DOHH2 (cell line): ENCODE measurements at regions not wholly inside any gene's neighbourhood (a gene's known extent, or its start where the extent isn't known, plus 50 kb on each side); places are given as distances from the start of the nearest gene placed in this dataset.

Experiments used
- H3F3A ChIP-seq: fragments of 200-600 bp; sonication (generic), shearing (Covaris generic); 2 replicates; pipeline ENCODE4 v1.6.0; 2016; ENCODE audit warnings: antibody characterized with exemption, mild to moderate bottlenecking; ENCODE audit not compliant: control insufficient read depth, insufficient read depth
- H3K27ac ChIP-seq: fragments of 200-600 bp; sonication (generic); 2 replicates; pipeline ENCODE4 v1.5.1; 2014; ENCODE audit warnings: low read depth, mild to moderate bottlenecking, low read length, moderate library complexity
- H3K27me3 ChIP-seq: fragments of 200-600 bp; sonication (generic); 2 replicates; pipeline ENCODE4 v1.6.1; 2014; ENCODE audit warnings: mild to moderate bottlenecking, low read length, mixed read lengths; ENCODE audit not compliant: control insufficient read depth
- H3K36me3 ChIP-seq: fragments of 200-600 bp; sonication (generic); 2 replicates; pipeline ENCODE4 v1.6.1; 2014; ENCODE audit warnings: mild to moderate bottlenecking, low read length, moderate library complexity, mixed read lengths; ENCODE audit not compliant: control insufficient read depth
- H3K4me1 ChIP-seq: fragments of 200-600 bp; sonication (generic); 2 replicates; pipeline ENCODE4 v1.6.1; 2014; ENCODE audit warnings: mild to moderate bottlenecking, low read length, mixed read lengths; ENCODE audit not compliant: control insufficient read depth
- H3K4me2 ChIP-seq: fragments of 200-600 bp; sonication (generic); 2 replicates; pipeline ENCODE4 v1.6.0; 2014; ENCODE audit warnings: mild to moderate bottlenecking, low read length, moderate library complexity
- H3K4me3 ChIP-seq: fragments of 200-600 bp; sonication (generic); 2 replicates; pipeline ENCODE4 v1.5.1; 2014; ENCODE audit warnings: mild to moderate bottlenecking, low read length, mixed read lengths
- H3K79me2 ChIP-seq: fragments of 200-600 bp; sonication (generic); 2 replicates; pipeline ENCODE4 v1.6.1; 2014; ENCODE audit warnings: mild to moderate bottlenecking, low read length, mixed read lengths; ENCODE audit not compliant: control insufficient read depth
- H3K9me2 ChIP-seq: fragments of 200-600 bp; sonication (generic); replicated peaks from 2 replicates; pipeline ENCODE4 v1.6.1; 2014; ENCODE audit warnings: mild to moderate bottlenecking, low read length, mixed read lengths; ENCODE audit not compliant: control insufficient read depth
- H3K9me3 ChIP-seq: fragments of 200-600 bp; sonication (generic); 2 replicates; pipeline ENCODE4 v1.6.1; 2014; ENCODE audit warnings: antibody characterized with exemption, low read length, mixed read lengths; ENCODE audit not compliant: control insufficient read depth, insufficient read depth
- H4K20me1 ChIP-seq: fragments of 200-600 bp; sonication (generic); 2 replicates; pipeline ENCODE4 v1.6.0; 2014; ENCODE audit warnings: low read depth, mild to moderate bottlenecking, antibody characterized with exemption, low read length, moderate library complexity; ENCODE audit not compliant: control insufficient read depth, insufficient read depth
- EZH2phosphoT487 ChIP-seq: fragments of 200-600 bp; sonication (generic); IDR thresholded peaks from 2 replicates; pipeline ENCODE4 v1.6.1; 2017; ENCODE audit warnings: borderline replicate concordance, mild to moderate bottlenecking, antibody characterized with exemption, low read length, moderate library complexity, mixed read lengths
- TF ChIP-seq, protein P1 (sequence below): fragments of 200-600 bp; sonication (generic); IDR thresholded peaks from one replicate; pipeline ENCODE4 v1.5.1; 2014; ENCODE audit warnings: antibody characterized with exemption, mild to moderate bottlenecking, low read depth, low read length; ENCODE audit not compliant: poor library complexity, severe bottlenecking

DNA sequence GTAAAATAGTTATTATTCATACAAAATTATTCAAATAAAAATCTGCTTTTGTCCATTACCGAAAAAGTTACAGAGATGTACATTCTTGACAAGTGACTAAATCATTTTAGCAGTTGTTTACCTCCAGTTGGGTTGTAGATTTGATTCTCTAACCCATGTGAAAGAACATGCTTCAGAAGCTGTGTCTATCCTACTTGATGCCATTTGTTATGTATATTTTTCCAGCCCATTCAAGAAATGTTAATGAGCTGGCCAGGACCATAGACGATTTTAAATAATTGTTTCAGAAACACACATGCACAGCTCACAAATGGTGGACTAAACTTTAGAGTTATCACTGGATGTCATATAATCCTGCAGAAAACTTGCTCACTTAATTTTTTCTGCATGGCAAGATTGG, 391.1 kb upstream of the REG3G start:
- Histone ChIP-seq H4K20me1 (no peaks in the 10 kb centered on the region), H3K79me2 (no peaks in the 10 kb centered on the region), H3K27ac (no peak overlapping the region), H3K9me2 (no peaks in the 10 kb centered on the region), H3F3A (no peaks in the 10 kb centered on the region), H3K36me3 (no peaks in the 10 kb centered on the region), H3K4me2 (no peak overlapping the region), H3K27me3 (no peaks in the 10 kb centered on the region), H3K4me1 (no peaks in the 10 kb centered on the region), H3K9me3 (no peaks in the 10 kb centered on the region), H3K4me3 (no peak overlapping the region)
- TF ChIP-seq EZH2phosphoT487 = no peak
- TF ChIP-seq, protein P1, sequence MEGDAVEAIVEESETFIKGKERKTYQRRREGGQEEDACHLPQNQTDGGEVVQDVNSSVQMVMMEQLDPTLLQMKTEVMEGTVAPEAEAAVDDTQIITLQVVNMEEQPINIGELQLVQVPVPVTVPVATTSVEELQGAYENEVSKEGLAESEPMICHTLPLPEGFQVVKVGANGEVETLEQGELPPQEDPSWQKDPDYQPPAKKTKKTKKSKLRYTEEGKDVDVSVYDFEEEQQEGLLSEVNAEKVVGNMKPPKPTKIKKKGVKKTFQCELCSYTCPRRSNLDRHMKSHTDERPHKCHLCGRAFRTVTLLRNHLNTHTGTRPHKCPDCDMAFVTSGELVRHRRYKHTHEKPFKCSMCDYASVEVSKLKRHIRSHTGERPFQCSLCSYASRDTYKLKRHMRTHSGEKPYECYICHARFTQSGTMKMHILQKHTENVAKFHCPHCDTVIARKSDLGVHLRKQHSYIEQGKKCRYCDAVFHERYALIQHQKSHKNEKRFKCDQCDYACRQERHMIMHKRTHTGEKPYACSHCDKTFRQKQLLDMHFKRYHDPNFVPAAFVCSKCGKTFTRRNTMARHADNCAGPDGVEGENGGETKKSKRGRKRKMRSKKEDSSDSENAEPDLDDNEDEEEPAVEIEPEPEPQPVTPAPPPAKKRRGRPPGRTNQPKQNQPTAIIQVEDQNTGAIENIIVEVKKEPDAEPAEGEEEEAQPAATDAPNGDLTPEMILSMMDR = no peak

DNA sequence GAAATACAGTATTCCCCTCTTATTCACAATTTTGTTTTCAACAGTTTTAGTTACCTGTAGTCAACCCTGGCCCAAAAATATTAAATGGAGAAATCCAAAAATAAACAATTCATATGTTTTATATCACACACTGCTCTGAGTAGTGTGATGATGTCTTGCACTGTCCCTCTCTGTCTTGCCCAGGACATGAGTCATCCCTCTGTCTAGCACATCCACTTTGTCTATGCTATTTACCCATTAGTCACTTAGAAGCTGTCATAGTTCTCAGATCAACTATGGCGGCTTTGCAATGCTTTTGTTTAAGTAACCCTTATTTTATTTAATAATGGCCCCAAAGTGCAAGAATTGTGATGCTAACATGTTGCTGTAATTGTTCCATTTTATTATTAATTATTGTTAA, 380.6 kb upstream of the REG3G start:
- no peaks in the 10 kb centered on the region for H3F3A ChIP-seq
- no peak overlapping the region for H3K4me3 ChIP-seq
- H3K9me3 ChIP-seq = no peaks in the 10 kb centered on the region
- no peak overlapping the region for H3K27ac ChIP-seq
- no peaks in the 10 kb centered on the region for H3K9me2 ChIP-seq
- H3K79me2 ChIP-seq = no peaks in the 10 kb centered on the region
- TF ChIP-seq, protein P1 = no peak
- TF ChIP-seq EZH2phosphoT487 = no peak
- H3K27me3 ChIP-seq = no peaks in the 10 kb centered on the region
- no peaks in the 10 kb centered on the region for H4K20me1 ChIP-seq
- H3K4me1 ChIP-seq = no peaks in the 10 kb centered on the region
- no peaks in the 10 kb centered on the region for H3K36me3 ChIP-seq
- no peak overlapping the region for H3K4me2 ChIP-seq

DNA sequence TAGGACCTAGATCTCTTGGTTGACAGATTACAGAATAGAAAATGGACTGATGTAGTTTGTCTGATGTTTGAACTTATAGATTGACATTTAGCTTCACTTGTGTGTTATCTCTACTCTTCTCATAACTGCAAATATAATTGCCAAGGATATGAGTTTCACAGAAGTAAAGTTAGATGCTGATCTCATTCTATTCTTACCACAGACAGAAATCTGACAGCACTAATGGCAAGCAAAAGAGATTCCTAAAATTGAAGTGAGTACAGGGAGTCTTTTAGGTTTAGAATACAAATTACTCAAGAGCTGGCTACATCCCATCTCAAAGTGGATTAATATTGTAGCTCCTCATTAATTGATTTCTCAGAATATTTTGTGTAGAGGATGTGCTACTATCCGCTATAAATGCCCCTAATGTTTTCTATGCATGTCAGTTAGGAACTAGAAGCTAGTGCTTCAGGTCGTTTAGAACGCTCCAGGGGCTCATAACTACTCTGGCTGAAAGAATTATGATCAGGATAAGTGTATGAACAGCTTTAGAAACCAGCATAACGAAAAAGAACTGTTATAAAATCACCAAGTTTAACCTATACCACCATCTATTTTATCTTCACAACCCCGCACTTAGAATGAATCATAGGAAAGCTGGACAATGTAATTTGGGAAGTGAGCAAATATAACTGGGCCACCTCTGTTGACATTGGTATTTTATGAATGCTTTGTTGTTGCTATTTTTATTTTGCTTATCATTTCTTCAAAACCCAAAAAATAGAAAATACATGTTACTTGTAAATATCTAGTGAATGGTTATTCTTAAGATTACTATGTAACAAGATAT, 378.8 kb upstream of the REG3G start:
- Histone ChIP-seq H3K4me1 (no peaks in the 10 kb centered on the region), H3K36me3 (no peaks in the 10 kb centered on the region), H3F3A (no peaks in the 10 kb centered on the region), H3K9me2 (no peaks in the 10 kb centered on the region), H3K4me3 (no peak overlapping the region), H3K79me2 (no peaks in the 10 kb centered on the region), H3K27me3 (no peaks in the 10 kb centered on the region), H3K4me2 (no peak overlapping the region), H4K20me1 (no peaks in the 10 kb centered on the region), H3K27ac (no peak overlapping the region), H3K9me3 (no peaks in the 10 kb centered on the region)
- no peak for TF ChIP-seq EZH2phosphoT487
- TF ChIP-seq, protein P1 = no peak
